Breast epithelium (tissue), 3 donors: ENCODE measurements at regions not wholly inside any gene's neighbourhood (a gene's known extent, or its start where the extent isn't known, plus 50 kb on each side); places are given as distances from the start of the nearest gene placed in this dataset.
"Not testable (repeated sequence)": the region's sequence is repeated elsewhere in the genome, so short reads cannot be mapped to it uniquely, and the experiment has no call there.

ENCODE experiments used
- POLR2A ChIP-seq: fragments of 450-650 bp; IDR thresholded peaks from one replicate; pipeline ENCODE4 v1.6.1; 2016; ENCODE audit warnings: antibody characterized with exemption, mild to moderate bottlenecking, moderate library complexity
- POLR2AphosphoS5 ChIP-seq, 3 donors: sonication (generic); formaldehyde crosslinking; IDR thresholded peaks; one replicate each; pipeline ENCODE4 v1.6.1; 2017; ENCODE audit warnings: antibody characterized with exemption in 3 of 3
- TF ChIP-seq, protein P1 (sequence below), 3 donors: fragments of 450-650 bp; IDR thresholded peaks; one replicate each; pipeline ENCODE4 v1.5.1; 2016 to 2017; ENCODE audit warnings: antibody characterized with exemption in 3 of 3, mild to moderate bottlenecking in 3 of 3, moderate library complexity in 3 of 3

GRCh38 chr2:132220589-132220988 lies 58.8 kb upstream of the ANKRD30BL start:
- TF ChIP-seq, protein P1, sequence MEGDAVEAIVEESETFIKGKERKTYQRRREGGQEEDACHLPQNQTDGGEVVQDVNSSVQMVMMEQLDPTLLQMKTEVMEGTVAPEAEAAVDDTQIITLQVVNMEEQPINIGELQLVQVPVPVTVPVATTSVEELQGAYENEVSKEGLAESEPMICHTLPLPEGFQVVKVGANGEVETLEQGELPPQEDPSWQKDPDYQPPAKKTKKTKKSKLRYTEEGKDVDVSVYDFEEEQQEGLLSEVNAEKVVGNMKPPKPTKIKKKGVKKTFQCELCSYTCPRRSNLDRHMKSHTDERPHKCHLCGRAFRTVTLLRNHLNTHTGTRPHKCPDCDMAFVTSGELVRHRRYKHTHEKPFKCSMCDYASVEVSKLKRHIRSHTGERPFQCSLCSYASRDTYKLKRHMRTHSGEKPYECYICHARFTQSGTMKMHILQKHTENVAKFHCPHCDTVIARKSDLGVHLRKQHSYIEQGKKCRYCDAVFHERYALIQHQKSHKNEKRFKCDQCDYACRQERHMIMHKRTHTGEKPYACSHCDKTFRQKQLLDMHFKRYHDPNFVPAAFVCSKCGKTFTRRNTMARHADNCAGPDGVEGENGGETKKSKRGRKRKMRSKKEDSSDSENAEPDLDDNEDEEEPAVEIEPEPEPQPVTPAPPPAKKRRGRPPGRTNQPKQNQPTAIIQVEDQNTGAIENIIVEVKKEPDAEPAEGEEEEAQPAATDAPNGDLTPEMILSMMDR (IDR thresholded peaks at IDR 0.05), result not testable (repeated sequence)
- not testable (repeated sequence) for TF ChIP-seq POLR2A; POLR2AphosphoS5 (IDR thresholded peaks at IDR 0.05)
